HG03342 (cell line): ENCODE measurements at regions not wholly inside any gene's neighbourhood (a gene's known extent, or its start where the extent isn't known, plus 50 kb on each side); places are given as distances from the start of the nearest gene placed in this dataset.
"Not testable (repeated sequence)": the region's sequence is repeated elsewhere in the genome, so short reads cannot be mapped to it uniquely, and the experiment has no call there.

Source experiments
- ATAC-seq: cut with Tn5 transposase; IDR thresholded peaks from one replicate; pipeline ENCODE4 v1.9.1; 2021; ENCODE audit warnings: mild to moderate bottlenecking, moderate library complexity; ENCODE audit not compliant: unreplicated experiment

DNA sequence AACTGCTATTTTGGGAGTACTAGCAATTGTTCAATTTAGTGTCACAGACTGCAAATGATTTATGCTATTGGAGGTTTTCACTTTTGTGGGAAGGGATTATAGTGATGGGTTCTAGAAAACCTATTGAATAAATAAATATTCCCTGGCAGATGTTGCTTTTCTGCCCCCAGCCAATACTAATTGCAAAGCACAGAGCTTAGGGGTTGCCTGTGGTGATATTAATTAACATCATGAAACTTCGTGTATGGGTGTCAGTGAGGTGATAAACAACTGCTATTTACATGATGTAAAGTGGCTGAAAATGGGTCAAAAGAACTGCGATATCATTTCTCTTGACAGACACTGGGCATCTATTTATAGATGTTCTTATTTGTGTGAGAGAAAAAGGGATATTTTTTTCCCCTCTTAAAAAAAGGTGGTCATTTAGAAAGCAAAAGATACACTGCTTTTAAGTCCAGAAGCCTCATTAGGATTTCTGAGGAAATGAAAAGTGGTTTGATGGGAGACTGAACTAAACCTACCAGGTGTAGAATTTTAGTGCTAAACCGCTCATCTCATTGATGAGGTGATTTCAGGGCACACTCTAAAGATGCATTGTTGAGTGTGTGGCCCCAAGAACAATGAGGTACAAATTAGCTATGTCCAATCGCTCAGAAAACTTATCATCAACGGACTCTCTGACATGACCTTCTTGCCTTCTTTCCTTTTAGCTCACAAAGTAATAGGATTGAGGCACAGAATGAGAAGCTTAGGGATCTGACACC, 116.7 kb upstream of the CHST9 start:
- no peak for ATAC-seq

DNA sequence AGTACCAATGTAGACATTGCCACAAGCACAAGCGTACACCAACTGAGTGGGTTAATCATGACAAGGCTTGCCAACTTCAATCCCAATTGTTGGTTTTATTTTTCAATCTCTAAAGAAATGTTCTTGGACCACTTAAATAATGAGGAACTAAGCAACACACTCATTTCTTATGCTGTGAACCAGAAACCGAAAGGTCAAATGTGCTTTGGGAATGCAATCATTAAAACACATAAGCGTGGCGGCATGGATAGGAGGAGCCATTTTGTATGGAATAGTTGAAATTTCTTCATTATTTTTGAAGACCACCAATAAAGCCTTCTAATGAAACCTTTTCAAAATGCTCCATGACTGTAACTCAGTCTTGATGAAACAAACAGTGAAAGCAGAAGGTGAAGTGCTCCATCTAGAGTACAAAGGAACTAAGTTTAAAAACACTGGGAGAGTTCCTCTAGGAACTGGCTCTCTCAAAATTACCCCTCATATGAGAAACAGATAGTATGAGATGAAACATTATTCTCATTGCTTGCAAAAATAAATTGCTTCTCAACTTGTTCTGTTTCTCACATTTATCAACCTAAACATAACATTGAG, 113.2 kb upstream of the CHST9 start:
- no peak for ATAC-seq

DNA sequence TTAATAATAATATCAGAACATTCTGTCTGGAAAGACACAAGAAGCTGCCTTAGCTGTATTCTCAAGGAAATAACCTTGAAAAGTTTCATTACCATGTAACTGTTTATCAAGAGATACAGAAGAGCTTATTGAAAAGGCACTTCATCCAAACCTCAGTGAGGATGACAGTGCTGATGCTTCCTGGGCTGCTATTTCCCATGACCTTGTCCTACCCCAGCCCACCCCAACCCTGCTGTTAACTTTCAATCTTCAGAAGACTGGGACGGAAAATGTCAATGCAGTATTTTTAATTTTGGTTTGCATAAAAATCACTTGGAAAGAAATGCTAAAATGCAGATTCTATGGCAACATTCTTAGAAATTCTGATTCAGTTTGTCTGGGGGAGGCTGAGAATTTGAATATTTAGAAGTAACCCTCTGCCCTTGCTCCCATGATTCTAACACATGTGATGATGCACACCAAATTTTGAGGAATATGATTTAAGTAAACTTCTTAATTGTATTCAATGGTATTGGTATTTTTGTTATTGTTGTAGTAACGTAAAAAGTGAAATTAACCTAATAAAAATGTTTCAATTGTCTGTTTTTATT, 101.0 kb upstream of the CHST9 start:
- not testable (repeated sequence) for ATAC-seq

DNA sequence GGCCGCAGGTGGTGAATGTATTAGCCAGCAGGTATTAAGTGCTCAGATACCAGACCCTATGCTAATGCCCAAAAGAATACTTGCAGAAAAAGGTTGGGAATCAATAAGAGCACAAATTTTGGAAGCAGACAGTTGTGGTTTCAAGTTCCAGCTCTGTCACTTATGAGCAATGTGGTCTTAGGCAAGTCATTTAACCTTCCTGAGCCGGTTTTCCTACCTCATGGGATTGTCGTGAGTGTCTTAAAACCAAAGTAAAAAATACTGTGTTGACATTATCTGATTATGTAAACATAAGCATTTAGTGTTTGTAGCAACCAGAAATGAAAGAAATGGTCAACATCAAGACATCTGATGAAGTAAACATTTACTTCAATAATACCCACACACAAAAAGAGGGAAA, 93.0 kb upstream of the CHST9 start:
- ATAC-seq = no peak

DNA sequence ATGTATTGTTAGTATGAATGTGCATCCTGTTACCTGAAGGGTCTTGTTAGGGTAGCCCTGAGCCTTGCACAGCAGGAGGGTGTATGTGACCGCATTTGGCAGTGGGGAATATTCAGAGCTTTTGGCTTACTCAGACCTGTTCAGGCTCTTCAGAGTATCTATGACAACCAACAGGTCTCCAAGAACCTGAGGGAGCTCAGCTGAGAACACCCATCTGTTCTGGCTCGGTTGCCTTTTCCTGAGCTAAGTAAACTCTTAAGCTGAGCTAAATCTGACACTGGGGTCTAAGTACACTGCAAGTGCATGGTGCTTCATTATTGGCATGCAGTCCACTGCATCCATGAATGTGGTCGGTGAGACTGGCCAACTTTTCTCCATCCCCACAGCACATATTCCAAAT, 92.4 kb upstream of the CHST9 start:
- no peak for ATAC-seq

DNA sequence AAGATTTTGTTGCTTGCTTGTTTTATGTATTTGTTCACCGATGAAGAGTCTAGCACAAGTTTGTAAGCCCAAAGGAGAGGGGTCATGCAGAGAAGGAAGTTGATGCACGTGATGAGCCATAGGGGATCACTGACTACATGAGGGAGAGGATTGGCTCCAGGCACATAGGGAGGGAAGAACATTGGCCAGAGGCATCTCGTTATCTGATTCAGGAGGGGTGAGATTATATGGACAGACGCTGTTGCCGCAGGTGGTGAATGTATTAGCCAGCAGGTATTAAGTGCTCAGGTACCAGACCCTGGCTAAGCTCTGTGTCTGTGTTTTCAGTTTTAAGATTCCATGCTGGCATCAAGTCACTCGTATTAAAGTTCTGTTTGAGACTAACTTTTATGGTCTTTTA, 91.8 kb upstream of the CHST9 start:
- ATAC-seq = no peak

DNA sequence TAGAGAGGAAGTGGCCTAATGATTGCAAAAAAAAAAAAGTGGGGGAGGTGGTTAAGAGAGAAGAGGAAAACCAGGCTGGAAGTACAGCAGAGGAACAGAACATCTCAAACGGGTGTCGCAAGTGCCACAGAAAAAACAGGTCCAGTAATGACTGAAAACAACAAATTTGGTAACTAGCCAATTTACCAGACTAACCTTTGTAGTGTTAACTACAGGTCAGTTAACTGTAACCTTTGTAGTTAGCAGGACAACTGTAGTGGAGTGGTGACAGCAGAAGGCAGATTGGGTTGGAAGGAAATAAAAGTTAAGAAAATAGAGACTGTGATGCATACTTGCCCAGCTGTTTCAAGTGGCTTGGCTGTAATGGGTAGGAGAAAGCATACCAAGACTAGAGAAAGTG, 91.4 kb upstream of the CHST9 start:
- no peak for ATAC-seq

DNA sequence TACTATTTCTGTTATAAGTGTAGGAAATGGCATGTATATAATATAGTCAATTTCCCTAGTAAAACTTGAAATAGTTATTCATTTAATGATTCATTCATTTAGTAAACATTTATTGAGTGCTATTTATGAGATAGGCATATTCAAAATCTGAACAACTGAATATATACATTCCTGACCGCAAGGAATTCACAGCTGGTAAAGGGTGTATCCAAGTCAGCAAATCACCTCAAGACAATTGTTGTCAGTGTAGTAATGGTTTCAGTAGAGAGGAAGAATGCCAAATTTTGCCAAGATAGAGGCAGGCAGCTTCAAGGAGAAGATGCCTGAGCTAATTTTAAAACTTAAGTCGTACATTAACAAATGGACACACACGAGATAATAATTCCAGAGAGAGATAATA, 89.8 kb upstream of the CHST9 start:
- no peak for ATAC-seq

DNA sequence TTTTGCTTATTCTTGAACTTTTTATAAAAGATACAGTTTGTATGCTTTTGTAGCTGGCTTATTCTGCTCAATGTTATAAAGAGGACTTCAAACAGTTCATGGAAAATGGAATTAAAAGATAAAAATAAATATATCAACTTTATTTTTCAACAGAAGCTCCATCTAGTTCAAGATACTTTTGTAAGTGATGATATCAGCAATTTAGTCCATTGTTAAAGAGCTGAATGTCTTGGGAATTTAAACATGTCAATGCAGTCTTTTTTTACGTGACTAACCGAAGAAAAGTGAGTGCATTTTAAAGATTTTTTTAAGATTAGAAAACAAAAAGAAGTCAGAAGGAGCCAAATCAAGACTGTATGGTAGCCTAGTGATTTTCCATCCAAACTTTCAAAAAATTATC, 85.4 kb upstream of the CHST9 start:
- ATAC-seq = no peak

DNA sequence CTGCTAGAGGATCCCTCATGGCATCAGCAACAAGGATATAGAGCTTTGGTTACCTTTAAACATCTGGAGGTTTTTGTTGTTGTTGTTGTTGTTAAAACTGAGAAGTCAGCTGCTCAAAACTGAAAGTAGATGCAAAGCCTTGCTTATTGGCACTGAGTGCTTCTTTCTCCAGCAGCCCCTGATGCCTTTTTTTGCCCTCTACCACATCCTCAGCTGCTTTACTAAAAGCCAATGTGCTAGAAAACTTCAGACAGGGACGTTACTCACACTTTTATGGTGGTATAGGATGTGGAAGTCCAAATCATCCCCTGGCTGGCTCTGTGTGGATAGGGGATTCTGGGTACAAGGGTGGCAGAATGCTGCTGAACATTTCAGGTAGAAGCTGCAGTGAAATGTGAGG, 78.3 kb upstream of the CHST9 start:
- ATAC-seq = no peak

DNA sequence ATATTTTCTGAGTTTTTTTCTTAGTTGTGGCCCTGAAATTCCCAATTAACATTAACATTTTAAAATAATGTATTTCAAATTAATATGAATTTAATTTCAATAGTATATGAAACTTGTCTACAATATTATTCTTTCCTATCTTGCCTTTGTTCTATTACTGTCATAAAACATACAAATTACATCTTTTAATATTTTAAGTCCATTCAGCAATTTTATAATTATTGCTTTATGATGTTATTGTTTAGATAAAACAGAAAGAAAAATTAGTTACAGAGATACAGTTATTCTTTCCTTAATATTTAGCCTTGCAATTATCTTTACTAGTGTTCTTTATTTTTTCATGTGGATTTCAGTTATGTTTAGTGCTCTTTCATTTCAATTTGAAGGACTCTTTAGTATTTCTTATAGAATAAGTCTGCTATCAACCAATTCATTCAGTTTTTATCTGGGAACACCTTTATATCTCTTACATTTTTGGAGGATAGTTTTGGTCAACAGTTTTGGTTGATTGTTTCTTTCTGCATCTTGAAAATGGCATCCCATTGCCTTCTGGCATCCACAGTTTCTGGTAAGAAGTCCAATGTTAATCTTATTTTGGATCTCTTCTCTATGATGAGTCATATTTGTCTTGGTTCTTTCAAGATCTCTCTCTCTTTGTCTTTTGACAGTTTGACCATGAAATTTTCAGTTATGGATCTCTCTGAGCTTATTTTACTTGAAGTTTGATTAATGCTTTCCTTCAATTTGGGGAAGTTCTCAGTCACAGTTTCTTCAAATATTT, 76.9 kb upstream of the CHST9 start:
- ATAC-seq = no peak

DNA sequence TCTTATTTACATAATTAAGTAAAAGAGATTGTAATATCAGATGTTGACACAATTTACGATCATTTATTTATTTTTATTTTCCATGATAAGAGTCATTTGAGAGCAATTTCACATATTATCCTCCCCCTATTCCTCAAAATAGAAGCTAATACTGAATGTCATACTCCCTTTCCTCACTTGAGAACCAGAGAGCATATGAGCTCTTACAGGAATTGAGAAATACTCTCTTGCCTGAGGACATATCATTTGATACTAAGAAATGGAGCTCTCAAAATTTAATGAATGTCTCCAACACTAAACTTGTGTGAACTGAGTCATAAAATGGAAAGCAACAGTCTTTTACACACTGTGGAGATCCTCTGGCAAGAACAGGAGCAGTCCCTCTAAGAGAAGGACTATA, 68.5 kb upstream of the CHST9 start:
- no peak for ATAC-seq

DNA sequence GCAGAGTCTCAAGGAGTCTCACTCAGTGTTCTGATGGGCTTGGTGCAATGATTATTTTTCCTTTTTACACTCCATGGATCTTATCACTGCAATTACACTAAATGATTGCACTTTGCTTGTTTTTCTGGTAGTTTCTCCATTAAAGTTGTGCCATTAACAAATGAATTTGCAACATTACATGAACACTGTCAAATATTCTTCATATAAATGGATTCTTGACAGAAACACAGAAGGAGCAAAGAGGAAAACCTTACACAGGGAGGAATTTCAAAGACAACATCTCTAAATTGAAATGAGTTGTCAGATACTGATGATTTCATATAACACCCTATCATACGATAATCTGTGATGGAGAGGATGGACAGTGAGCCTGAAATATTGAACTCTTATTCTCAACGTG, 65.4 kb upstream of the CHST9 start:
- ATAC-seq = no peak

DNA sequence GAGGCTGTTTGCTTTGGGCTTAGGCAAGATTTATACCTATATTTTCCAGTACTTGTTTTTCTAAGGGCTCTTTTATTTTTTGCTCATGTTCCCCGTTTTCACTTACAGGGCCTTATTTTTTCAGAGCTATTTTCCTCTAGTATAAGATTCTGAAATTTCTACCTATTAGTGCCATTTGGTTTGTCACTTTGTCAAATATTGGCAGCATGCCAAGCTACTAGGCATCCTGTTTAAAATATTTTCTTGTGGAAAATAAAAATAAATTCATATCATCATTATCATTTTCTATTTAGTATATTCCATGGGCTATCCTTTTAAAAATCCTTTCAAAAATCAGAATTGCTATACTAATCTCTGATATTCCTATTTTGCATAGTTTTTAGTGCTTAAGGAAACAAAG, 64.8 kb upstream of the CHST9 start:
- ATAC-seq = no peak

DNA sequence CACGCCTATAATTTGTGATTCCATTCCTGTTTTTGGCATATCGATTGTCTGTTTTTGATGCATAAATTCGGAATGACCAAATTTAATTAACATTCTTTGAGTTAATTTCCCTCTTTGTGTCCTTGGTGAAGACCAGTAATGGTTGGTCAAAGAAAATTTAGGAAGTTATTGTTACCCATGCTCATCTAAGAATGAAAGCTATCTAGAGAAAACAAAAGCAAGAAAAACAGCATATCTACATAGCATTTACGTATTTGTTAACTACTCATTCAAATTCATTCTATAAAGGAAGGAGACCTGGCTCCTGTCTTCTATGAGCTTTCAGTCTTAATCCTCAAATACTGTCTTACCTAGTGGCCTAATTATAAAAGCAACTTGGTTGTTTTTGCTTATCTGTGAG, 59.2 kb upstream of the CHST9 start:
- ATAC-seq = no peak

DNA sequence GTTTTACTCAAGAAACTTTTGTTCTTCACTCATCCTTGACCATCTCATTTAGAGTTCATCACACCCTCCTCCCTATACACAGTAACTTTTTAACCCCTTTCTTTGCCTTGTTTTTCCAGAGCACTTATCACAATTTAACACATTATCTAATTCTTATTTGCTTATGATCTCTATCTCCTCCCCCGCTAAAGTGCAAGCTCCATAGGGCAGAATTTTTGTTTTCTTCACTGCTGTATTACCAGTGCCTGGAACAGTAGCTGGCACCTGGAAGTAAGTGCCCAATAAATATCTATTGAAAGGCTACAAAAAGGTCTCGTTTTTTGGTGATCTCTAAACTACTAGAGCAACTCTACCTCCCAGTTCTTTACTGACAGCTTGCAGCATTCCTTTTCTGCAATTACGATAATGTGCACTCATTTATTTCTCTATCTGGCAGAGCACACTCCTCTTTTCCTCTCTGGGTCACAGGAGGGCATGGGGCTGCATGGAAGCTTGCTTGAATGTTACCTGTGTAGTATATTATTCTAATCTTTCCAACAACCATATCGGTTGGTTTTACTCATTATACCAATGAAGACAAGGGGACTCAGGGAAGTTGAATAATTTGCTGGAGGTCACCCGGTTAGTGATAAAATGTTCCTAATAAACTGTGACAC, 57.4 kb upstream of the CHST9 start:
- no peak for ATAC-seq

DNA sequence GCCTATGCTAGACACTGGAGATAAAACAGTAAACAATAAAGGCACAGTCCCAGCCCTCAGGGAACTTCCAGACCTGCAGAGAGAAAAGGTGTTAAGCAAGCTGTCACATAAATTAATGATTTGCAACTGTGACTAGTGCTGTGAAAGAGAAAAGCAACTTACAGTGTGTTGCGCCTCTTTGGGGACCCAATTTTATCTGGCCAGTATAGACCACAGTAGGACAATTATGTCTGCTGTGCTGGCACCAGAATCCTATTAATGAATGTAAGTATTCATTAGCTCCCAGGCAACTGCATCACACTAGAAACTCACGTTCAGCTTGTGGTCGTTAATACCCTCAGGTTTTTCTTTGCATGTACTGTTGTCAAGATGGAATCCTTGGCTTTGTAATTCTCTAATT, 55.3 kb upstream of the CHST9 start:
- no peak for ATAC-seq

DNA sequence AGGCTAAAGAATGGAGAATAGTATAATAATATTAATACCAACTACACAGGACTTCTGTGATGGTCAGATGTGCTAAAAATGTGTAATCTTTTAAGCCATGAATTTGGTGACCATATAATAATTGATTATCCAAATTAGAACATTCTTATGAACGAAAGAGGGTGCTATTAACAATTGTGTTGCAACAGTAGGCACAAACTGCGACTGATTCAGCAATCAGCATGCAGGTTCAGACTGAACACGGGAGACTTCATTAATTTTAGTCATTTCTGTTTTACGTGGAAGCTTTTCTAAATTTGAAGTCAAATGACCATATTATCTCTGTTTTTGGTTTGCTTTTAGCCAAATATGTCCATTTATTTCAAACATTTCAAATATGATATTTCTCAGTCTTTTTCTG, 54.6 kb upstream of the CHST9 start:
- no peak for ATAC-seq

DNA sequence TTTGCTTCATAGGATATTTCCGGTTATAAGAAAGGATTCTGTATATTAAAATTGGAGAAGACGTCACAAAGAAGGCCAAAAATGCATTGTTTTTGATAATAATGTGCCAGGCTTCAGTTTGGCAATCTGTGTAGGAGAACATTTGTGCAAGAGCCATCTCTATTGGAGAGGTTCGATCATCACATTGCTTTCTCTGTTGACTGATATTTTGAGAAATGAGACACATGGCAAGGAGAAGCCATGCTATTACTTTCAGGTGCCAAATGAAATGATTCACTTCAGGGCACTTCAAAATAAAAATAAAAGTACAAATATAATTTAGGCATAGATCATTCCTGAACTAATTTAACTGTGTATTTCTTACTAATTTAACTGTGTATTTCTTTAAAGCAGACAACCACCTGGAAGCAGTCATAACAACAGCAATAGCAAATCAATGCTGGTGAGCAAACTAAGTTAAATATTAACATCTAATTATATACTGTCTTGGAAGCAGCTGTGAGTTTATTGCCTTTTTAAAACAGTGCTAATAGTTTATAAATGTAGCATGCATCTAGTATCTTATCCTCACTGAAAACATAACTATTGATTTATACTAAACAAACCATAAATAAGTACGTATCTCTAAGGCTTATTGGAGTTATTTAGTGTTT, 50.2 kb upstream of the CHST9 start:
- no peak for ATAC-seq
